ENCODE measurements at regions not wholly inside any gene's neighbourhood (a gene's known extent, or its start where the extent isn't known, plus 50 kb on each side); places are given as distances from the start of the nearest gene placed in this dataset.

GRCh38 chr5:35284364-35284763, 54.1 kb upstream of the PRLR start:
- TF ChIP-seq POLR2A (IDR thresholded peaks at IDR 0.05), result no peak
- no peak for TF ChIP-seq CTCF (IDR thresholded peaks at IDR 0.05)

Data from tibial nerve (tissue), 3 donors.